Naive thymus-derived CD8-positive, alpha-beta T cell (primary cell): ENCODE measurements at regions not wholly inside any gene's neighbourhood (a gene's known extent, or its start where the extent isn't known, plus 50 kb on each side); places are given as distances from the start of the nearest gene placed in this dataset.
"Not testable (repeated sequence)": the region's sequence is repeated elsewhere in the genome, so short reads cannot be mapped to it uniquely, and the experiment has no call there.

Experiments used
- ATAC-seq, 2 donors: fragments of 150-1000 bp; cut with Tn5 transposase in 1 of 2; sonication (Bioruptor Pico), chemical (Tn5 transposase) in 1 of 2; 1 replicate in 1 of 2; 2 replicates in 1 of 2; pipeline ENCODE4 v1.10.0; 2021; ENCODE audit warnings: mild to moderate bottlenecking in 2 of 2, moderate library complexity in 2 of 2
- POLR2A ChIA-PET: fragments of 350-600 bp; sonication (Branson Sonifier 250); formaldehyde crosslinking; loops from one replicate; lab custom pipeline; 2021; ENCODE audit warnings: antibody characterized with exemption; lab: Charles Lee
- DNase-seq, 10 donors: peaks; one replicate each; pipeline versions ENCODE4 v3.0.0 to v3.0.0-alpha.2; 2020 to 2022
- H3K27ac Mint-ChIP-seq, 10 donors: one replicate each; pipeline ENCODE4 v1.8.0; 2020 to 2022; ENCODE audit warnings: mild to moderate bottlenecking in 10 of 10, mixed read lengths in 10 of 10, moderate library complexity in 4 of 10, inconsistent platforms in 1 of 10
- H3K27me3 Mint-ChIP-seq, 5 donors: one replicate each; pipeline ENCODE4 v1.8.0; 2021 to 2022; ENCODE audit warnings: mixed read lengths in 5 of 5
- H3K36me3 Mint-ChIP-seq, 3 donors: one replicate each; pipeline ENCODE4 v1.8.0; 2020 to 2022; ENCODE audit warnings: mixed read lengths in 3 of 3, mild to moderate bottlenecking in 2 of 3, inconsistent platforms in 1 of 3
- H3K4me1 Mint-ChIP-seq, 4 donors: one replicate each; pipeline ENCODE4 v1.8.0; 2021 to 2022; ENCODE audit warnings: mixed read lengths in 4 of 4
- H3K4me3 Mint-ChIP-seq, 10 donors: one replicate each; pipeline ENCODE4 v1.8.0; 2020 to 2022; ENCODE audit warnings: mild to moderate bottlenecking in 10 of 10, mixed read lengths in 10 of 10, moderate library complexity in 6 of 10, inconsistent platforms in 1 of 10
- H3K9me3 Mint-ChIP-seq, 9 donors: one replicate each; pipeline ENCODE4 v1.8.0; 2020 to 2022; ENCODE audit warnings: mixed read lengths in 9 of 9, mild to moderate bottlenecking in 3 of 9, inconsistent platforms in 1 of 9, moderate library complexity in 1 of 9

DNA sequence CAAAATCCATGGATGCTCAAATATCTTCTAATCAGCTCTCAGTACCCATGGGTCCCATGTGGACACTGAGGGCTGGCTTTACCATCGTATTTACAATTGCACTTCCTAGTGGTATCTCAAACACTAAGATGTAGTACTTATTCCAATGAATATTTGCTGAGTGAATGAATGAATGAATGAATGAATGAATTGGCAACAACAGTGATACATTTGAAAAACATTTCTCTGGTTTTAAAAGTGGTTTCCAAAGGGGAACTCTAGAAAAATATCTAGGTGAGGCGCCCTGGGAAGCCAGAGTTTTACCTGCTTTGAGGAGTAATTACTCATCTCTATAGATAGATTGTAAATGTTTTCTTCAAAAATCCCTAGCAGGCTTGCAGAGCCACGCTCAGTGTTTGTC is 76.6 kb downstream of the CYTL1 start:
- ATAC-seq (no peak), DNase-seq (no peak)
- peaks cover 0 to 4% (median 0%) of the 10 kb centered on the region in 5 donors for H3K27me3 Mint-ChIP-seq
- POLR2A ChIA-PET, result interaction anchor here (0.8 kb wide), 1 partner anchor 368 kb away, joined by 3 read pairs; no protein-coding TSS in a partner anchor
- no peak overlapping the region for H3K4me3 Mint-ChIP-seq
- peaks cover 10 to 46% (median 23%) of the 10 kb centered on the region in 4 donors for H3K4me1 Mint-ChIP-seq
- H3K9me3 Mint-ChIP-seq, result peaks cover 0 to 7% (median 0%) of the 10 kb centered on the region in 9 donors
- H3K27ac Mint-ChIP-seq, result peak overlapping the region in 9 of 10 donors; percentile 38 to 98 (median 96)
- H3K36me3 Mint-ChIP-seq, result peaks cover 0 to 2% (median 0%) of the 10 kb centered on the region in 3 donors

DNA sequence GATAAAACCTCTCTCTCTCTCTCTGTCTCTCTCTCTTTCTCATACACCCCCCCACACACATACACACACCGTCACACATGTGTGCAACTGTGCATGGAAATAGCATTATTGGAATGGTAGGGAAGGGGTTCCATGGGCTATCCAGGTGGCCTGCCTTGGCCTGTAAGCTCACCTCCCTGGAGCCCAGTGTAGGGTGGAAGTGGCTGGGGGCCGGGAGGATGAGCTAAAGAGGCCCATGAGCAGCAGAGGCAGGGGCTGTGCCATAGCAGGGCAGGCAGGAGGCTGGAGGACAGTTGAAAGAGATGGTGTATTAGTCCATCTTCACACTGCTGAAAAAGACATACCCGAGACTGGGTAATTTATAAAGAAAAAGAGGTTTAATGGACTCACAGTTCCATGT is 74.2 kb downstream of the CYTL1 start:
- Mint-ChIP-seq H3K27ac (peak overlapping the region in 9 of 10 donors; percentile 35 to 98 (median 95)), H3K4me1 (peaks cover 10 to 46% (median 23%) of the 10 kb centered on the region in 4 donors)
- POLR2A ChIA-PET, result no interaction called here

DNA sequence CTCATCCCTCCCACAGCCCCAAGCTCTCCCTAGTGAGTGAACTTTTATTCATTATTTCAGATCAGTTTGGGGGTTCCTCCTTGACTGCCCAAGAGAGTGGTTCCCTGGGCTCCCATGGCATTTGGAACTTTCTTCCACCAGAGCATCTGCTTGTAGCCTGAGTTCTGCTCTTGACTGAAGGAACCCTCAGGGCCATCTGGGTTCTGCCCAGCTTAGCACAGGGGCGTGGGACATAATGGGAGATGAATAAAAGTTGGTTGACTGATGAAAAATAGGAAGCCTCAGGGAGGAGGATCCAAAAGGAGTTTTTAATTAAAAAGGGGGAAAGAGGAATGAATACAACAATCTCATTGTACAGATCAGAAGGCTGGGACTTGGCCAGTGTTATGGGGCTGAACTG is 73.4 kb downstream of the CYTL1 start:
- POLR2A ChIA-PET, result no interaction called here
- Mint-ChIP-seq H3K27me3 (no peaks in the 10 kb centered on the region), H3K36me3 (peaks cover 0 to 2% (median 0%) of the 10 kb centered on the region in 3 donors), H3K4me1 (peaks cover 10 to 46% (median 23%) of the 10 kb centered on the region in 4 donors), H3K27ac (peak overlapping the region in 7 of 10 donors; percentile 20 to 98 (median 71)), H3K9me3 (peaks cover 0 to 7% (median 0%) of the 10 kb centered on the region in 9 donors), H3K4me3 (no peak overlapping the region)
- no peak for ATAC-seq
- DNase-seq, result no peak

More for the DNA sequence above, 74.2 kb downstream of the CYTL1 start:
- peaks cover 0 to 2% (median 0%) of the 10 kb centered on the region in 3 donors for H3K36me3 Mint-ChIP-seq
- ATAC-seq, result no peak
- peaks cover 0 to 7% (median 0%) of the 10 kb centered on the region in 9 donors for H3K9me3 Mint-ChIP-seq
- no peaks in the 10 kb centered on the region for H3K27me3 Mint-ChIP-seq
- no peak for DNase-seq
- H3K4me3 Mint-ChIP-seq, result peak overlapping the region in 4 of 10 donors; percentile 11 to 72 (median 36)

DNA sequence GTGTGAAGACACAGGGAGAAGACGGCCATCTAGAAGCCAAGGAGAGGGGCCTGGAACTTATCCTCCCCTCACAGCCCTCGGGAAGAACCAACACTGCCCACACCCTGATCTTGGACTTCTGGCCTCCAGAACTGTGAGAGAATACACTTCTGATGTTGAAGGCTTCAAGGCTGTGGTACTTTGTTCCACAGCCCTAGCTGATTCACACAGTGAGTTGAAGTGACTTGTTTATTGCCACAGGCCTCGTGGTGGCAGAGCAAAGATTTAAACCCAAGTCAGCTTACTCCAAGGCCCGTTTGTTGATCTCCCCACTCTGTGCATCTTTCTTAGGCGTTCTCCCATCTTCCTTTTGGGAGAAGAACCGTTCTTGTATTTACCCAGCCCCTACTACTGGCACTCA is 72.8 kb downstream of the CYTL1 start:
- H3K27ac Mint-ChIP-seq, result peak overlapping the region in 6 of 10 donors; percentile 5 to 71 (median 50)
- DNase-seq, result no peak
- no peak overlapping the region for H3K4me3 Mint-ChIP-seq
- ATAC-seq, result no peak
- H3K36me3 Mint-ChIP-seq, result peaks cover 0 to 2% (median 0%) of the 10 kb centered on the region in 3 donors
- H3K27me3 Mint-ChIP-seq, result no peaks in the 10 kb centered on the region
- POLR2A ChIA-PET, result no interaction called here
- peaks cover 0 to 7% (median 0%) of the 10 kb centered on the region in 9 donors for H3K9me3 Mint-ChIP-seq
- H3K4me1 Mint-ChIP-seq, result peaks cover 10 to 45% (median 23%) of the 10 kb centered on the region in 4 donors

DNA sequence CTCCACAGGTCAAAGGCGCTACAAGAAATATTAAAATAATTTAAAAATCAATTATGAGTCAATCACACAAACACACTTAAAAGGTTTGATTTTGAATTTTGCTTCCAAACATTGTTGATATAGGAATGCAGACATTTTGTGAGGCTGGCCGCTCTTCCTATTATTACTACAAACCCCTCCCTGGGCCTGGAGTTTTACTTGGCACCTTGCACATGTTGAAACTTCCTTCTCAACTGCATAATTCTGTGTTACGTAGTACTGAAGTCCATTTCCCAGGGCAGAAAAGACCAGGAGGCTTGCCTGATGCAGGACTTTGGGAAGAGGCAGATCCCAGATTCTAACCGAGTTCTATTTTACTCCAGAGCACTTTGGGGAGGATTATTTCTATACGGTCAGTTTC is 71.5 kb downstream of the CYTL1 start:
- no peak for ATAC-seq
- no peak overlapping the region for H3K4me3 Mint-ChIP-seq
- H3K27me3 Mint-ChIP-seq, result peaks cover 0 to 3% (median 0%) of the 10 kb centered on the region in 5 donors

DNA sequence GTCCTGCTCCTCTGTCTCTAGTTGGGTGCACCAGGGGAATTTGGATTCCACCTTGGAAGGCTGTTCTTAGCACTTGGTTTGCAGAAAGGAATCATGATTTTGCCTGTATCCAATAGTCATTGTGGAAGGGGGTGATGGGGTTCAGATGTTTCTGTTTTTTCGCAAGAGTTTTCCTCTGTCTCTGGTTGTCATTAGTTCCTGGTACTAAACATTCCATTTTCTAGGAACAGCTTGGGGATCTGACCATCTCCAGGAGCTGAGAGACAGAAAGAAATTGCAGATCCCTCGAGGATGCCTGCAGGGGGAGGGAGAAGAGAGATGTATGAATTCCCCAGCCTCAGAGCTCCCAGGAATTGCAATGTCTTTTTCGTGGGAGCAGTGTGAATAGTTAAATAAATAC is 70.9 kb downstream of the CYTL1 start:
- peaks cover 0 to 3% (median 0%) of the 10 kb centered on the region in 5 donors for H3K27me3 Mint-ChIP-seq
- peaks cover 0 to 4% (median 0%) of the 10 kb centered on the region in 3 donors for H3K36me3 Mint-ChIP-seq
- H3K9me3 Mint-ChIP-seq, result peaks cover 0 to 10% (median 3%) of the 10 kb centered on the region in 9 donors
- peaks cover 8 to 25% (median 20%) of the 10 kb centered on the region in 4 donors for H3K4me1 Mint-ChIP-seq
- peak overlapping the region in 1 of 10 donors; percentile 2 for H3K27ac Mint-ChIP-seq
- DNase-seq (no peak), ATAC-seq (no peak)
- POLR2A ChIA-PET, result no interaction called here
- H3K4me3 Mint-ChIP-seq, result no peak overlapping the region

More for the DNA sequence above, 71.5 kb downstream of the CYTL1 start:
- peaks cover 0 to 9% (median 3%) of the 10 kb centered on the region in 9 donors for H3K9me3 Mint-ChIP-seq
- peaks cover 8 to 32% (median 23%) of the 10 kb centered on the region in 4 donors for H3K4me1 Mint-ChIP-seq
- POLR2A ChIA-PET, result no interaction called here
- peak overlapping the region in 1 of 10 donors; percentile 78 for H3K27ac Mint-ChIP-seq
- no peak for DNase-seq
- peaks cover 0 to 4% (median 0%) of the 10 kb centered on the region in 3 donors for H3K36me3 Mint-ChIP-seq

DNA sequence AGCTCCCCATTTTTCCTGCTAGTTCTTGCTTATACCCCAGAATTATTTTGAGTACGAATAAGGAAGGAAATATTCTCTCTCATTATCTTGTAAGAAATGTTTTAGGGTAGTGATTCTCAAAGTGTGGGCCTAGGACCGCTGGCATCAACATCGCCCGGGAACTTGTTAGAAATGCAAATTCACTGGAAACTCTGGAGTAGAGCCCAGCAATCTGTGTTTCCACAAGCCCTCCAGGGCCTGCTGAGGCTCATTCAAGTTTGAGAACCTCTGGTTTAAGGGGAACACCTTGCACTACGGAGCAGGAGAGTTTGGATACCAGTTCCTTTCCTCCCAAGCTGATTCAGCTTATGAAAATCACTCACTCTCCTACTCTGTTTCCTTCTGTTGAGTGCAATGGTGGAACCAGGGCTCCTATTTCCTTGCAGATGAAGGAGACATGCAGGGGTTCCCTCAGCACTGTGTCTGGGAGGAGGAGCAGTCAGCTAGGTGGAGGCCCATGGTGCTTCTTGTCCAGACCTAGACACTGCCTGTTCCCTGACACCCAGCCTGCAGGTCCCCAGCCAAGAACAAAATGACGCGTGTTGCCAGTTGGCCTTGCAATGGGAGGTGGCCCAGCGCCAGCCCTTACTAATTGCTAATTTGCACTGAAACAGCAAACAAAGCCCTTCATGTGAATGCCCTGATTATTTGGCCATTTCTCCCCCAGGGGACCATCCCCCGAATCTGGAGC is 68.5 kb downstream of the CYTL1 start:
- H3K27ac Mint-ChIP-seq, result peak overlapping the region in 1 of 10 donors; percentile 75
- no peak overlapping the region for H3K4me3 Mint-ChIP-seq
- H3K36me3 Mint-ChIP-seq, result peaks cover 0 to 2% (median 0%) of the 10 kb centered on the region in 3 donors
- peaks cover 0 to 3% (median 0%) of the 10 kb centered on the region in 5 donors for H3K27me3 Mint-ChIP-seq
- H3K4me1 Mint-ChIP-seq, result peaks cover 0 to 2% (median 0%) of the 10 kb centered on the region in 4 donors
- peaks cover 0 to 12% (median 0%) of the 10 kb centered on the region in 9 donors for H3K9me3 Mint-ChIP-seq
- no peak for DNase-seq
- POLR2A ChIA-PET, result no interaction called here
- ATAC-seq, result no peak

DNA sequence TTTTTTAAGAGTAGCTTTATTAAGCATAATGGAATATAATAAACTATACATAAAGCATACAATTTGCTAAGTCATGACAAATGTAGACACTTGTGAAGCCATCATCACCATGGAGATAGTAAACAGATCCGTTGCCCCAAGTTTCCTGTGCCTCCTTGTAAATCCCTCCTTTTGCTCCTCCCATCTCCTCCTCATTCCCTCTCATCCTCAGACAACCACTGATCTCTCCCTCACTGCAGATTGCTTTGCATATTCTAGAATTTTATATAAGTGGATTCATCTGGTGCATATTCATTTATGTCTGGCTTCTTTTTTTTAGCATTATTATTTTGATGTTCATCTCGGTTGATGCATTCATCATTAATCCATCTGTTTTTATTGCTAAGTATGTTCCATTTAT is 67.0 kb downstream of the CYTL1 start:
- no peak overlapping the region for H3K4me3 Mint-ChIP-seq
- peaks cover 0 to 3% (median 0%) of the 10 kb centered on the region in 5 donors for H3K27me3 Mint-ChIP-seq
- DNase-seq, result no peak
- peak overlapping the region in 3 of 10 donors; percentile 13 to 46 (median 17) for H3K27ac Mint-ChIP-seq
- H3K9me3 Mint-ChIP-seq, result peaks cover 0 to 12% (median 0%) of the 10 kb centered on the region in 9 donors
- no peaks in the 10 kb centered on the region for H3K4me1 Mint-ChIP-seq
- POLR2A ChIA-PET, result no interaction called here
- peaks cover 0 to 2% (median 0%) of the 10 kb centered on the region in 3 donors for H3K36me3 Mint-ChIP-seq
- ATAC-seq, result no peak

DNA sequence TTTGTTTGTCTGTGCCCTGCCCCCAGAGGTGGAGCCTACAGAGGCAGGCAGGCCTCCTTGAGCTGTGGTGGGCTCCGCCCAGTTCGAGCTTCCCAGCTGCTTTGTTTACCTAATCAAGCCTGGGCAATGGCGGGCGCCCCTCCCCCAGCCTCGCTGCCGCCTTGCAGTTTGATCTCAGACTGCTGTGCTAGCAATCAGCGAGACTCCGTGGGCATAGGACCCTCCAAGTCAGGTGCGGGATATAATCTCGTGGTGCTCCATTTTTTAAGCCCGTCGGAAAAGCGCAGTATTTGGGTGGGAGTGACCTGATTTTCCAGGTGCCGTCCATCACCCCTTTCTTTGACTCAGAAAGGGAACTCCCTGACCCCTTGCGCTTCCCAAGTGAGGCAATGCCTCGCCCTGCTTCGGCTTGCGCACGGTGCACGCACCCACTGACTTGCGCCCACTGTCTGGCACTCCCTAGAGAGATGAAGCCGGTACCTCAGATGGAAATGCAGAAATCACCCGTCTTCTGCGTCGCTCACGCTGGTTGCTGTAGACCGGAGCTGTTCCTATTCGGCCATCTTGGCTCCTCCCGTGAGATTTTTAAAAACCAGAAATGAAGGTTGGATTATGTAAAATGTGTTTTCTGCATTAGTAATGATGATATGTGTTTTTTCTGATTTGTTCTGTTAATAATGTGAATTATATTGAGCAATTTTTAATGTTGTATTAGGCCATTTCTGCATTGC is 59.7 kb downstream of the CYTL1 start:
- DNase-seq, H3K4me3 Mint-ChIP-seq, ATAC-seq, H3K27ac Mint-ChIP-seq, H3K27me3 Mint-ChIP-seq, POLR2A ChIA-PET, H3K4me1 Mint-ChIP-seq: not testable (repeated sequence)
- Mint-ChIP-seq H3K9me3 (peaks cover 11 to 46% (median 27%) of the 10 kb centered on the region in 9 donors), H3K36me3 (peaks cover 2 to 31% (median 11%) of the 10 kb centered on the region in 3 donors)

DNA sequence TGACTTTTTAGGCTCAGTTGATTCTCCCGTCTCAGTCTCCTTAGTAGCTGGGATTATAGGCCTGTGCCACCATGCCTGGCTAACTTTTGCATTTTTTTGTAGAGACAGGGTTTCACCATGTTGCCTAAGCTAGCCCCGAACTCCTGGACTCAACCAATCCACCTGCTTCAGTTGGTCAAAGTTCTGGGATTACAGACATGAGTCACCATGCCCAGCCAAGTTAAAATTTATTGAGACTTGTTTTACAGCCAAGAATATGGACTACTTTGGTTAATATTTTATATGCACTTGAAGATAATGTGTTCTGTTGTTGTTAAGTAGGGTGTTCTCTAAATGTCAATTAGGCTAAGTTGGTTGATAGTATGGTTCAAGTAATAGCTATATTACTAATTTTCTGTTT is 58.7 kb downstream of the CYTL1 start:
- peaks cover 11 to 51% (median 33%) of the 10 kb centered on the region in 9 donors for H3K9me3 Mint-ChIP-seq
- H3K4me1 Mint-ChIP-seq, result no peaks in the 10 kb centered on the region
- peaks cover 2 to 35% (median 11%) of the 10 kb centered on the region in 3 donors for H3K36me3 Mint-ChIP-seq
- H3K4me3 Mint-ChIP-seq, result no peak overlapping the region
- ATAC-seq (no peak), DNase-seq (no peak)
- H3K27me3 Mint-ChIP-seq, result peaks cover 0 to 6% (median 3%) of the 10 kb centered on the region in 5 donors
- no peak overlapping the region for H3K27ac Mint-ChIP-seq
- POLR2A ChIA-PET, result no interaction called here

DNA sequence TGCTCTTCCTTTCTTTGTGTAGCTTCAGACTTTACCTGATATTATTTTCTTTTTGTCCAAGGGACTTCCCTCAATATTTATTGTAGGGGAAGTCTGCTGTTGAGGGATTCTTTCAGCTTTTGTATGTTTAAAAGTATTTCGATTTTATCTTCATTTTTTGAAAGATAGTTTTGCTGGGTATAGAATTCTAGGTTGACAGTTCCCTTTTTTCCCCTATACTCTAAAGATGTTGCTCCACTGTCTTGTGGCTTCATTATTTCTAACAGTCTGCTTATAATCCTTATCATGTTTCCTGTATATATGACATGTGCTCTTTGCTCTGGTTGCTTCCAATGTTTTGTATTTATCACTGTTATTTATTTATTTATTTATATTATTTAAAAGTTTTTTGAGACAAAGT is 57.3 kb downstream of the CYTL1 start:
- Mint-ChIP-seq H3K4me1 (no peaks in the 10 kb centered on the region), H3K27ac (no peak overlapping the region), H3K9me3 (peaks cover 11 to 51% (median 33%) of the 10 kb centered on the region in 9 donors), H3K4me3 (no peak overlapping the region), H3K27me3 (peaks cover 0 to 6% (median 3%) of the 10 kb centered on the region in 5 donors), H3K36me3 (peaks cover 2 to 35% (median 11%) of the 10 kb centered on the region in 3 donors)
- POLR2A ChIA-PET, result no interaction called here
- ATAC-seq, result no peak
- DNase-seq, result no peak

DNA sequence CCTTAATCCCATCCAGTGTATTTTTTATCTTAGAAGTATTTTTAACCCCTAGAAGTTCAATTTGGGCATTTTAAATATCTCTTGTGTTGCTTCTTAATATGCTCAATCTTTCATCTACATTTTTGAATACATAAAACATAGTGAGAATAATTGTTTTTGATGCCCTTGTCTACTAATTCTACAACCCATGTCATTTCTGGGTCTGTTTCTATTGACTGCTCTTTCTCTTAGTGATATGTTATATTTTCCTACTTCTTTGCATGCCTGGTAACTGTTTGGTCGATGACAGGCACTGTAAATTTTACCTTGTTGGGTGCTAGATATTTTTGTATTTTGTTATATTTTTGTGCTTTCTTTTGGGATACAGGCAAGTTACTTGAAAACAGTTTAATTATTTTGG is 56.3 kb downstream of the CYTL1 start:
- no peaks in the 10 kb centered on the region for H3K4me1 Mint-ChIP-seq

More for the DNA sequence above, 56.3 kb downstream of the CYTL1 start:
- POLR2A ChIA-PET, result no interaction called here
- no peak for ATAC-seq
- peaks cover 11 to 51% (median 33%) of the 10 kb centered on the region in 9 donors for H3K9me3 Mint-ChIP-seq
- no peak for DNase-seq
- H3K27ac Mint-ChIP-seq, result no peak overlapping the region
- no peak overlapping the region for H3K4me3 Mint-ChIP-seq
- H3K27me3 Mint-ChIP-seq, result peaks cover 0 to 6% (median 3%) of the 10 kb centered on the region in 5 donors
- peaks cover 2 to 35% (median 11%) of the 10 kb centered on the region in 3 donors for H3K36me3 Mint-ChIP-seq
